SK-N-SH (cell line): ENCODE measurements at regions not wholly inside any gene's neighbourhood (a gene's known extent, or its start where the extent isn't known, plus 50 kb on each side); places are given as distances from the start of the nearest gene placed in this dataset.

Experiments used
- CTCF ChIA-PET: fragments of 300-600, 350-600 bp; formaldehyde crosslinking; extraction: SDS; loops from one replicate; lab custom pipeline; 2021; lab: Yijun Ruan, JAX
- POLR2A ChIA-PET: fragments of 350-600 bp; sonication (Branson Sonifier 250); formaldehyde crosslinking; extraction: SDS; loops from one replicate; lab custom pipeline; 2020; ENCODE audit warnings: antibody characterized with exemption, inconsistent platforms; lab: Yijun Ruan, JAX
- DNase-seq: peaks from one replicate; pipeline ENCODE4 v3.0.0; 2012
- H2AFZ ChIP-seq: fragments of 200-600 bp; sonication (generic); 2 replicates; pipeline ENCODE4 v1.8.1; 2016; ENCODE audit warnings: antibody characterized with exemption, mild to moderate bottlenecking, low read depth
- H3F3A ChIP-seq: fragments of 200-600 bp; sonication (generic); replicated peaks from 2 replicates; pipeline ENCODE3; 2016; ENCODE audit warnings: antibody characterized with exemption, mild to moderate bottlenecking; ENCODE audit not compliant: insufficient read depth
- H3K27ac ChIP-seq, 2 experiments: fragments of 200-500 bp in 1 of 2; fragments of 200-600 bp in 1 of 2; sonication (Bioruptor generic) in 1 of 2; sonication (generic), shearing (Covaris generic) in 1 of 2; 2 replicates each; pipeline versions ENCODE4 v1.5.1 to v1.6.1; 2014 to 2016; ENCODE audit warnings: low read depth in 2 of 2, inconsistent platforms in 1 of 2, low read length in 1 of 2, mild to moderate bottlenecking in 1 of 2, mixed read lengths in 1 of 2
- H3K27me3 ChIP-seq: fragments of 200-600 bp; sonication (generic), shearing (Covaris generic); 2 replicates; pipeline ENCODE4 v1.6.1; 2016; ENCODE audit warnings: mixed run types; ENCODE audit not compliant: insufficient read depth
- H3K36me3 ChIP-seq, 2 experiments: fragments of 200-500 bp in 1 of 2; fragments of 200-600 bp in 1 of 2; sonication (Bioruptor generic) in 1 of 2; sonication (generic) in 1 of 2; replicated peaks in 1 of 2; 2 replicates each; pipeline versions ENCODE3 to v1.5.1; 2014 to 2016; ENCODE audit warnings: low read length in 1 of 2, mild to moderate bottlenecking in 1 of 2; ENCODE audit not compliant: insufficient read depth in 2 of 2, control insufficient read depth in 1 of 2
- H3K4me1 ChIP-seq, 2 experiments: fragments of 200-500 bp in 1 of 2; fragments of 200-600 bp in 1 of 2; sonication (Bioruptor generic) in 1 of 2; sonication (generic), shearing (Covaris generic) in 1 of 2; 2 replicates each; pipeline versions ENCODE4 v1.5.1 to v1.6.1; 2014 to 2016; ENCODE audit warnings: low read depth in 1 of 2, low read length in 1 of 2, mixed run types in 1 of 2; ENCODE audit not compliant: insufficient read depth in 2 of 2, control insufficient read depth in 1 of 2
- H3K4me2 ChIP-seq: fragments of 200-600 bp; sonication (generic), shearing (Covaris generic); 2 replicates; pipeline ENCODE4 v1.6.1; 2017; ENCODE audit warnings: mixed run types
- H3K4me3 ChIP-seq, 2 experiments: fragments of 200-500 bp in 1 of 2; fragments of 200-600 bp in 1 of 2; sonication (Bioruptor generic) in 1 of 2; sonication (generic), shearing (Covaris generic) in 1 of 2; 2 replicates each; pipeline versions ENCODE4 v1.5.1 to v1.8.1; 2014 to 2016; ENCODE audit warnings: low read depth in 2 of 2, inconsistent platforms in 1 of 2, low read length in 1 of 2, mild to moderate bottlenecking in 1 of 2, mixed read lengths in 1 of 2, moderate library complexity in 1 of 2
- H3K79me2 ChIP-seq: fragments of 200-600 bp; sonication (generic); 2 replicates; pipeline ENCODE4 v1.8.1; 2017; ENCODE audit warnings: mild to moderate bottlenecking; ENCODE audit not compliant: insufficient read depth
- H3K9ac ChIP-seq: fragments of 200-600 bp; sonication (generic); 2 replicates; pipeline ENCODE4 v1.6.1; 2017; ENCODE audit warnings: mixed run types
- H3K9me2 ChIP-seq: fragments of 200-600 bp; sonication (generic); 2 replicates; pipeline ENCODE4 v1.6.1; 2017; ENCODE audit warnings: mixed run types
- H3K9me3 ChIP-seq: fragments of 200-600 bp; sonication (generic); 2 replicates; pipeline ENCODE4 v1.6.1; 2017; ENCODE audit warnings: mixed run types, mild to moderate bottlenecking, moderate library complexity
- H4K20me1 ChIP-seq: fragments of 200-600 bp; sonication (generic); 2 replicates; pipeline ENCODE4 v1.6.1; 2017; ENCODE audit warnings: mild to moderate bottlenecking, mixed run types; ENCODE audit not compliant: insufficient read depth
- CHD2 ChIP-seq: fragments of 150-350 bp; IDR thresholded peaks from 2 replicates; pipeline ENCODE4 v1.6.1; 2018; ENCODE audit warnings: low read length; ENCODE audit not compliant: partially characterized antibody
- ELF1 ChIP-seq: IDR thresholded peaks from 2 replicates; pipeline ENCODE4 v1.4.0; 2012
- FOSL2 ChIP-seq: IDR thresholded peaks from 2 replicates; pipeline ENCODE4 v1.4.0; 2012; ENCODE audit warnings: low read depth, mild to moderate bottlenecking, moderate library complexity, borderline replicate concordance
- FOXJ3 ChIP-seq: sonication (generic); formaldehyde crosslinking; IDR thresholded peaks from 2 replicates; pipeline ENCODE4 v1.5.1; 2020; ENCODE audit warnings: mild to moderate bottlenecking, missing genetic modification reagents
- FOXM1 ChIP-seq: IDR thresholded peaks from 2 replicates; pipeline ENCODE4 v1.4.0; 2012; ENCODE audit warnings: low read depth, mild to moderate bottlenecking
- GABPA ChIP-seq: IDR thresholded peaks from 2 replicates; pipeline ENCODE4 v1.4.0; 2012; ENCODE audit warnings: low read depth, mild to moderate bottlenecking
- GATA2 ChIP-seq: sonication (generic); formaldehyde crosslinking; IDR thresholded peaks from 2 replicates; pipeline ENCODE4 v1.5.0; 2020; ENCODE audit warnings: mild to moderate bottlenecking, missing genetic modification reagents
- JUND ChIP-seq: IDR thresholded peaks from 2 replicates; pipeline ENCODE4 v1.4.0; 2012
- MEF2A ChIP-seq: IDR thresholded peaks from 2 replicates; pipeline ENCODE4 v1.4.0; 2012; ENCODE audit warnings: low read depth, borderline replicate concordance
- MXI1 ChIP-seq: IDR thresholded peaks from 2 replicates; pipeline ENCODE4 v1.6.1; 2012; ENCODE audit warnings: mild to moderate bottlenecking, low read depth, low read length, improper control_type of control experiment
- NFIC ChIP-seq: IDR thresholded peaks from 2 replicates; pipeline ENCODE4 v1.4.0; 2012; ENCODE audit warnings: borderline replicate concordance
- NRF1 ChIP-seq: IDR thresholded peaks from 2 replicates; pipeline ENCODE4 v1.6.1; 2012; ENCODE audit warnings: low read depth, mild to moderate bottlenecking, low read length
- PBX3 ChIP-seq: IDR thresholded peaks from 2 replicates; pipeline ENCODE4; 2012
- RAD21 ChIP-seq: IDR thresholded peaks from 2 replicates; pipeline ENCODE4 v1.6.1; 2012; ENCODE audit warnings: mild to moderate bottlenecking, low read length
- RCOR1 ChIP-seq: fragments of 150-350 bp; IDR thresholded peaks from 2 replicates; pipeline ENCODE4 v1.6.1; 2017; ENCODE audit warnings: antibody characterized with exemption, low read length
- RXRA ChIP-seq: IDR thresholded peaks from 2 replicates; pipeline ENCODE4 v1.4.0; 2012; ENCODE audit warnings: low read depth, mild to moderate bottlenecking, borderline replicate concordance
- SIN3A ChIP-seq: IDR thresholded peaks from 2 replicates; pipeline ENCODE4 v1.6.1; 2012; ENCODE audit warnings: low read depth, mild to moderate bottlenecking, low read length, moderate library complexity, borderline replicate concordance
- TCF12 ChIP-seq: IDR thresholded peaks from 2 replicates; pipeline ENCODE4 v1.4.0; 2012
- TEAD4 ChIP-seq: IDR thresholded peaks from 2 replicates; pipeline ENCODE4 v1.4.0; 2012; ENCODE audit warnings: mild to moderate bottlenecking, borderline replicate concordance; ENCODE audit not compliant: insufficient read depth
- ZBTB33 ChIP-seq: IDR thresholded peaks from 2 replicates; pipeline ENCODE4 v1.4.0; 2012; ENCODE audit warnings: low read depth, borderline replicate concordance
- WGBS: methylation state at CpG from one replicate; pipeline ENCODE4 v1.1.6; 2017; ENCODE audit warnings: low lambda C conversion rate; 5-methylcytosine and 5-hydroxymethylcytosine counted together

GRCh38 chr20:16147916-16148315, 425.3 kb downstream of the KIF16B start:
- ChIA-PET CTCF (interaction anchor here (1.7 kb wide), 1 partner anchor 24 kb away, joined by 4 read pairs; no protein-coding TSS in a partner anchor), POLR2A (no interaction called here)
- Histone ChIP-seq H3K9me3 (no peaks in the 10 kb centered on the region), H3K4me1 (no peaks in the 10 kb centered on the region), H3K27me3 (no peaks in the 10 kb centered on the region), H3K4me2 (no peak overlapping the region), H2AFZ (no peak overlapping the region), H3K4me3 (no peak overlapping the region), H3K36me3 (no peaks in the 10 kb centered on the region), H3K9ac (no peak overlapping the region), H4K20me1 (no peaks in the 10 kb centered on the region), H3K27ac (no peak overlapping the region), H3K79me2 (no peaks in the 10 kb centered on the region), H3K9me2 (no peaks in the 10 kb centered on the region), H3F3A (no peaks in the 10 kb centered on the region)
- DNase-seq: no peak
- TF ChIP-seq FOSL2 (no peak), RCOR1 (no peak), MXI1 (no peak), TEAD4 (no peak), TCF12 (no peak), JUND (no peak), RXRA (no peak), NFIC (no peak), CHD2 (no peak), MEF2A (no peak), ELF1 (no peak), ZBTB33 (no peak), PBX3 (no peak), FOXM1 (no peak), GATA2 (CRISPR knock-in tag) (no peak), GABPA (no peak), RAD21 (no peak), SIN3A (no peak)
- 15% methylated on average over 2 of the region's 2 CpGs for WGBS

GRCh38 chr20:16147216-16147615, 426.0 kb downstream of the KIF16B start:
- POLR2A ChIA-PET: no interaction called here
- Histone ChIP-seq H3K9me2 (no peaks in the 10 kb centered on the region), H4K20me1 (no peaks in the 10 kb centered on the region), H3K9ac (no peak overlapping the region), H3K4me3 (no peak overlapping the region), H2AFZ (no peak overlapping the region), H3K36me3 (no peaks in the 10 kb centered on the region), H3K9me3 (no peaks in the 10 kb centered on the region), H3K4me1 (no peaks in the 10 kb centered on the region), H3K79me2 (no peaks in the 10 kb centered on the region), H3K27me3 (no peaks in the 10 kb centered on the region)
- 14% methylated on average over 1 of the region's 1 CpG for WGBS
- CTCF ChIA-PET: interaction anchor here (0.7 kb wide), 1 partner anchor 11 kb away, joined by 3 read pairs; no protein-coding TSS in a partner anchor
- DNase-seq: no peak
- TF ChIP-seq FOXJ3 (no peak), FOXM1 (no peak), PBX3 (no peak), ELF1 (no peak), NRF1 (no peak)
- TF ChIP-seq, all 33 proteins: peak for 0
- Histone ChIP-seq H3K27ac (no peak overlapping the region; a peak in 1 of 4 replicates), H3F3A (no peaks in the 10 kb centered on the region), H3K4me2 (no peak overlapping the region)
